Neural progenitor cell (in vitro differentiated cells): ENCODE measurements at regions not wholly inside any gene's neighbourhood (a gene's known extent, or its start where the extent isn't known, plus 50 kb on each side); places are given as distances from the start of the nearest gene placed in this dataset.

ENCODE experiments used
- EZH2 ChIP-seq: fragments of 200-600 bp; sonication (generic); IDR thresholded peaks from 2 replicates; pipeline ENCODE4 v1.6.1; 2017; ENCODE audit warnings: antibody characterized with exemption, mild to moderate bottlenecking, moderate library complexity
- EZH2phosphoT487 ChIP-seq: fragments of 200-600 bp; sonication (generic); IDR thresholded peaks from 2 replicates; pipeline ENCODE4 v1.6.1; 2017; ENCODE audit warnings: antibody characterized with exemption
- TF ChIP-seq, protein P1 (sequence below): fragments of 200-600 bp; sonication (generic); IDR thresholded peaks from 2 replicates; pipeline ENCODE4 v1.5.1; 2017; ENCODE audit warnings: antibody characterized with exemption, mild to moderate bottlenecking

DNA sequence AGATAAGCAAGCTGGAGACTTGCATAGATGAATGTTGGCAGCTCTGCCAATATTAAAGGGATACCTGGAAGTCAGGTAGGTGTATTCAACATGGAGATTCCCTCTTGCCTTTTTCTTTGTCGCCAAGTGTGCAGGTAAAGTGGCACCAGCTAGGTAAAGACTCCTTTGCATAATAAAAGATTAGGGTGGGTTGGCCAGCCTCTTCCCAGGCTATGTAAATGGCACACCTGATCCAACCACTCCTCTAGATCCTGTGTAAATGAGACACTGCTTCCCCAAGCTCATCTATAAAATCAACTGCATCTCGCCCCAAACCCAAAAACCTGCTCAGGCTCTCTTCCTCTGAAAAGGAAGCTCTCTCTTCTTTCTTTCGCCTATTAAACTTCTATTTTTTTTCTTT, 100.8 kb upstream of the DSCAM start:
- TF ChIP-seq EZH2phosphoT487 (no peak), EZH2 (no peak)
- TF ChIP-seq, protein P1, sequence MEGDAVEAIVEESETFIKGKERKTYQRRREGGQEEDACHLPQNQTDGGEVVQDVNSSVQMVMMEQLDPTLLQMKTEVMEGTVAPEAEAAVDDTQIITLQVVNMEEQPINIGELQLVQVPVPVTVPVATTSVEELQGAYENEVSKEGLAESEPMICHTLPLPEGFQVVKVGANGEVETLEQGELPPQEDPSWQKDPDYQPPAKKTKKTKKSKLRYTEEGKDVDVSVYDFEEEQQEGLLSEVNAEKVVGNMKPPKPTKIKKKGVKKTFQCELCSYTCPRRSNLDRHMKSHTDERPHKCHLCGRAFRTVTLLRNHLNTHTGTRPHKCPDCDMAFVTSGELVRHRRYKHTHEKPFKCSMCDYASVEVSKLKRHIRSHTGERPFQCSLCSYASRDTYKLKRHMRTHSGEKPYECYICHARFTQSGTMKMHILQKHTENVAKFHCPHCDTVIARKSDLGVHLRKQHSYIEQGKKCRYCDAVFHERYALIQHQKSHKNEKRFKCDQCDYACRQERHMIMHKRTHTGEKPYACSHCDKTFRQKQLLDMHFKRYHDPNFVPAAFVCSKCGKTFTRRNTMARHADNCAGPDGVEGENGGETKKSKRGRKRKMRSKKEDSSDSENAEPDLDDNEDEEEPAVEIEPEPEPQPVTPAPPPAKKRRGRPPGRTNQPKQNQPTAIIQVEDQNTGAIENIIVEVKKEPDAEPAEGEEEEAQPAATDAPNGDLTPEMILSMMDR, result no peak
